Liver (tissue), 8 donors: ENCODE measurements at regions not wholly inside any gene's neighbourhood (a gene's known extent, or its start where the extent isn't known, plus 50 kb on each side); places are given as distances from the start of the nearest gene placed in this dataset.

Experiments
- DNase-seq: peaks from one replicate; pipeline ENCODE4 v3.0.0-alpha.2; 2017; ENCODE audit warnings: low spot score
- H3K27ac ChIP-seq, 2 donors: one replicate each; pipeline ENCODE4 v1.7.0; 2013; ENCODE audit warnings: inconsistent platforms in 2 of 2, low read length in 2 of 2, control low read depth in 1 of 2, low read depth in 1 of 2, mild to moderate bottlenecking in 1 of 2
- H3K27me3 ChIP-seq, 4 donors: one replicate each; pipeline versions ENCODE4 v1.6.1 to v1.7.0; 2013; ENCODE audit warnings: low read length in 3 of 4, inconsistent platforms in 1 of 4, mild to moderate bottlenecking in 1 of 4, moderate library complexity in 1 of 4; ENCODE audit not compliant: control insufficient read depth in 4 of 4, insufficient read depth in 4 of 4
- H3K36me3 ChIP-seq, 4 donors: one replicate each; pipeline versions ENCODE4 v1.6.1 to v1.7.0; 2013; ENCODE audit warnings: low read length in 3 of 4, mild to moderate bottlenecking in 3 of 4, low read depth in 1 of 4, moderate library complexity in 1 of 4; ENCODE audit not compliant: control insufficient read depth in 4 of 4, insufficient read depth in 3 of 4
- H3K4me1 ChIP-seq, 4 donors: one replicate each; pipeline versions ENCODE4 v1.6.1 to v1.7.0; 2013; ENCODE audit warnings: low read length in 3 of 4, mild to moderate bottlenecking in 3 of 4, moderate library complexity in 1 of 4; ENCODE audit not compliant: control insufficient read depth in 4 of 4, insufficient read depth in 4 of 4
- H3K4me3 ChIP-seq, 3 donors: one replicate each; pipeline versions ENCODE4 v1.6.1 to v1.7.0; 2013; ENCODE audit warnings: low read length in 3 of 3, control low read depth in 1 of 3, low read depth in 1 of 3, mild to moderate bottlenecking in 1 of 3
- H3K9ac ChIP-seq, 2 donors: one replicate each; pipeline ENCODE4 v1.7.0; 2013; ENCODE audit warnings: low read length in 2 of 2, mild to moderate bottlenecking in 2 of 2, moderate library complexity in 2 of 2, control low read depth in 1 of 2, low read depth in 1 of 2
- H3K9me3 ChIP-seq, 4 donors: one replicate each; pipeline versions ENCODE4 v1.6.1 to v1.7.0; 2013; ENCODE audit warnings: low read length in 3 of 4; ENCODE audit not compliant: control insufficient read depth in 4 of 4
- CTCF ChIP-seq: fragments of 150-350 bp; IDR thresholded peaks from 2 replicates; pipeline ENCODE4 v1.5.1; 2017; ENCODE audit warnings: improper control_type of control experiment, low read depth, low read length; ENCODE audit not compliant: missing input control
- EGR1 ChIP-seq, 2 donors: IDR thresholded peaks; 2 replicates each; pipeline ENCODE4 v1.6.1; 2016 to 2018; ENCODE audit warnings: antibody characterized with exemption in 2 of 2, low read depth in 2 of 2
- FOXA1 ChIP-seq: IDR thresholded peaks from 2 replicates; pipeline ENCODE4 v1.6.1; 2016; ENCODE audit warnings: antibody characterized with exemption
- FOXA2 ChIP-seq: IDR thresholded peaks from 2 replicates; pipeline ENCODE4 v1.6.1; 2016; ENCODE audit warnings: antibody characterized with exemption
- GABPA ChIP-seq, 2 donors: IDR thresholded peaks in 1 of 2; conservative IDR thresholded peaks in 1 of 2; 2 replicates each; pipeline ENCODE4 v1.6.1; 2016; ENCODE audit warnings: antibody characterized with exemption in 2 of 2, mild to moderate bottlenecking in 1 of 2, moderate library complexity in 1 of 2
- HNF4A ChIP-seq, 2 donors: conservative IDR thresholded peaks; 2 replicates each; pipeline ENCODE4 v1.6.1; 2016; ENCODE audit warnings: antibody characterized with exemption in 2 of 2, mild to moderate bottlenecking in 2 of 2
- HNF4G ChIP-seq: IDR thresholded peaks from 2 replicates; pipeline ENCODE4 v1.6.1; 2016; ENCODE audit warnings: antibody characterized with exemption
- JUND ChIP-seq, 2 donors: IDR thresholded peaks; 2 replicates each; pipeline ENCODE4 v1.6.1; 2016; ENCODE audit warnings: antibody characterized with exemption in 2 of 2
- MAX ChIP-seq: IDR thresholded peaks from 2 replicates; pipeline ENCODE4 v1.6.1; 2016; ENCODE audit warnings: antibody characterized with exemption
- NR2F2 ChIP-seq: IDR thresholded peaks from 2 replicates; pipeline ENCODE4 v1.6.1; 2016; ENCODE audit warnings: antibody characterized with exemption
- RAD21 ChIP-seq, 2 donors: IDR thresholded peaks; 2 replicates each; pipeline ENCODE4 v1.6.1; 2016; ENCODE audit warnings: antibody characterized with exemption in 2 of 2, mild to moderate bottlenecking in 2 of 2
- REST ChIP-seq: IDR thresholded peaks from 2 replicates; pipeline ENCODE4 v1.6.1; 2016; ENCODE audit warnings: antibody characterized with exemption, mild to moderate bottlenecking
- RXRA ChIP-seq, 2 donors: IDR thresholded peaks; 2 replicates each; pipeline ENCODE4 v1.6.1; 2017 to 2018; ENCODE audit warnings: antibody characterized with exemption in 2 of 2, mild to moderate bottlenecking in 1 of 2
- SP1 ChIP-seq: IDR thresholded peaks from 2 replicates; pipeline ENCODE4 v1.6.1; 2018; ENCODE audit warnings: antibody characterized with exemption, mild to moderate bottlenecking
- TAF1 ChIP-seq: conservative IDR thresholded peaks from 2 replicates; pipeline ENCODE4 v1.6.1; 2016; ENCODE audit warnings: antibody characterized with exemption, mild to moderate bottlenecking
- YY1 ChIP-seq: IDR thresholded peaks from 2 replicates; pipeline ENCODE4 v1.6.1; 2016; ENCODE audit warnings: antibody characterized with exemption, mild to moderate bottlenecking
- WGBS: extraction: QIAGEN DNeasy Blood & Tissue Kit; methylation state at CpG from one replicate; pipeline ENCODE4 v1.1.7; 2013; 5-methylcytosine and 5-hydroxymethylcytosine counted together
- TF ChIP-seq, protein P1 (sequence below): IDR thresholded peaks from 2 replicates; pipeline ENCODE4 v1.6.1; 2016; ENCODE audit warnings: antibody characterized with exemption
- TF ChIP-seq, protein P2 (sequence below): IDR thresholded peaks from 2 replicates; pipeline ENCODE4 v1.6.1; 2016; ENCODE audit warnings: antibody characterized with exemption
- donor health status: healthy.
- donor health status: healthy.
- donor health status: healthy.
- donor health status: healthy.
- donor health status: healthy.

GRCh38 chr2:88837511-88838160 lies 146.2 kb downstream of the RPIA start:
- Histone ChIP-seq H3K9ac (no peak overlapping the region), H3K27me3 (no peaks in the 10 kb centered on the region), H3K4me1 (no peaks in the 10 kb centered on the region), H3K4me3 (no peak overlapping the region), H3K36me3 (no peaks in the 10 kb centered on the region), H3K27ac (no peak overlapping the region), H3K9me3 (no peaks in the 10 kb centered on the region)
- no peak for TF ChIP-seq REST
- TF ChIP-seq FOXA1, result no peak
- no peak for TF ChIP-seq JUND (IDR thresholded peaks at IDR 0.05)
- no peak for TF ChIP-seq CTCF
- TF ChIP-seq, protein P1, sequence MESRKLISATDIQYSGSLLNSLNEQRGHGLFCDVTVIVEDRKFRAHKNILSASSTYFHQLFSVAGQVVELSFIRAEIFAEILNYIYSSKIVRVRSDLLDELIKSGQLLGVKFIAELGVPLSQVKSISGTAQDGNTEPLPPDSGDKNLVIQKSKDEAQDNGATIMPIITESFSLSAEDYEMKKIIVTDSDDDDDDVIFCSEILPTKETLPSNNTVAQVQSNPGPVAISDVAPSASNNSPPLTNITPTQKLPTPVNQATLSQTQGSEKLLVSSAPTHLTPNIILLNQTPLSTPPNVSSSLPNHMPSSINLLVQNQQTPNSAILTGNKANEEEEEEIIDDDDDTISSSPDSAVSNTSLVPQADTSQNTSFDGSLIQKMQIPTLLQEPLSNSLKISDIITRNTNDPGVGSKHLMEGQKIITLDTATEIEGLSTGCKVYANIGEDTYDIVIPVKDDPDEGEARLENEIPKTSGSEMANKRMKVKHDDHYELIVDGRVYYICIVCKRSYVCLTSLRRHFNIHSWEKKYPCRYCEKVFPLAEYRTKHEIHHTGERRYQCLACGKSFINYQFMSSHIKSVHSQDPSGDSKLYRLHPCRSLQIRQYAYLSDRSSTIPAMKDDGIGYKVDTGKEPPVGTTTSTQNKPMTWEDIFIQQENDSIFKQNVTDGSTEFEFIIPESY, result no peak
- TF ChIP-seq HNF4G, result no peak
- TF ChIP-seq SP1, result no peak
- TF ChIP-seq TAF1, result no peak
- TF ChIP-seq HNF4A (conservative IDR thresholded peaks at IDR 0.05), result no peak
- no peak for TF ChIP-seq RXRA (IDR thresholded peaks at IDR 0.05)
- no peak for TF ChIP-seq NR2F2
- no peak for TF ChIP-seq YY1
- TF ChIP-seq, protein P2, sequence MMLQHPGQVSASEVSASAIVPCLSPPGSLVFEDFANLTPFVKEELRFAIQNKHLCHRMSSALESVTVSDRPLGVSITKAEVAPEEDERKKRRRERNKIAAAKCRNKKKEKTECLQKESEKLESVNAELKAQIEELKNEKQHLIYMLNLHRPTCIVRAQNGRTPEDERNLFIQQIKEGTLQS, result no peak
- TF ChIP-seq GABPA (IDR thresholded peaks at IDR 0.05 in 1 of 2, conservative IDR thresholded peaks at IDR 0.05 in 1 of 2), result no peak
- TF ChIP-seq EGR1 (IDR thresholded peaks at IDR 0.05; ENCODE audit: low read depth in 2 of 2), result no peak
- no peak for TF ChIP-seq MAX
- TF ChIP-seq RAD21 (IDR thresholded peaks at IDR 0.05), result no peak
- TF ChIP-seq FOXA2, result no peak
- 74% methylated on average over 4 of the region's 4 CpGs for WGBS
- no peak for DNase-seq
